OCI-LY3 (cell line): ENCODE measurements at regions not wholly inside any gene's neighbourhood (a gene's known extent, or its start where the extent isn't known, plus 50 kb on each side); places are given as distances from the start of the nearest gene placed in this dataset.

Experiments
- H2AFZ ChIP-seq: fragments of 200-600, 300-600 bp; shearing (Covaris generic); 2 replicates; pipeline ENCODE4 v1.6.0; 2014; ENCODE audit warnings: antibody characterized with exemption, low read depth, low read length
- H3K27ac ChIP-seq: fragments of 200-600, 300-600 bp; sonication (generic); 2 replicates; pipeline ENCODE4 v1.5.1; 2014; ENCODE audit warnings: mild to moderate bottlenecking, low read length, moderate library complexity, mixed read lengths
- H3K27me3 ChIP-seq: fragments of 200-600, 300-600 bp; sonication (generic); 2 replicates; pipeline ENCODE4 v1.6.1; 2014; ENCODE audit warnings: low read depth, low read length, mixed read lengths
- H3K36me3 ChIP-seq: fragments of 200-600, 300-600 bp; sonication (generic); replicated peaks from 2 replicates; pipeline ENCODE3; 2014; ENCODE audit warnings: low read depth, low read length, mixed read lengths
- H3K4me1 ChIP-seq: fragments of 300-600, 200-600 bp; sonication (generic); 2 replicates; pipeline ENCODE4 v1.6.1; 2014; ENCODE audit warnings: low read length, mixed read lengths
- H3K4me2 ChIP-seq: fragments of 200-600, 300-600 bp; sonication (generic); 2 replicates; pipeline ENCODE4 v1.6.1; 2014; ENCODE audit warnings: low read length, mixed read lengths
- H3K4me3 ChIP-seq: fragments of 300-600, 200-600 bp; sonication (generic); 2 replicates; pipeline ENCODE4 v1.5.1; 2014; ENCODE audit warnings: antibody characterized with exemption, mild to moderate bottlenecking, low read length, moderate library complexity
- H3K79me2 ChIP-seq: fragments of 300-600, 200-600 bp; shearing (Covaris generic); 2 replicates; pipeline ENCODE4 v1.6.1; 2014; ENCODE audit warnings: mild to moderate bottlenecking, low read length, mixed read lengths
- H3K9ac ChIP-seq: fragments of 300-600, 200-600 bp; shearing (Covaris generic); 2 replicates; pipeline ENCODE4 v1.6.0; 2014; ENCODE audit warnings: mild to moderate bottlenecking, low read length, moderate library complexity
- H3K9me3 ChIP-seq: fragments of 200-600, 300-600 bp; shearing (Covaris generic); 2 replicates; pipeline ENCODE4 v1.6.1; 2014; ENCODE audit warnings: low read length, mixed read lengths; ENCODE audit not compliant: insufficient read depth
- H4K20me1 ChIP-seq: fragments of 200-600, 300-600 bp; sonication (generic); 2 replicates; pipeline ENCODE4 v1.6.1; 2016; ENCODE audit warnings: low read length, mixed read lengths; ENCODE audit not compliant: insufficient read depth
- EZH2phosphoT487 ChIP-seq: fragments of 200-600 bp; shearing (Covaris generic); IDR thresholded peaks from 2 replicates; pipeline ENCODE4 v1.6.1; 2018; ENCODE audit warnings: antibody characterized with exemption, mixed run types, low read depth
- TF ChIP-seq, protein P1 (sequence below): fragments of 200-600, 300-600 bp; sonication (generic); IDR thresholded peaks from 2 replicates; pipeline ENCODE4 v1.5.1; 2014; ENCODE audit warnings: antibody characterized with exemption, low read length, low read depth

DNA sequence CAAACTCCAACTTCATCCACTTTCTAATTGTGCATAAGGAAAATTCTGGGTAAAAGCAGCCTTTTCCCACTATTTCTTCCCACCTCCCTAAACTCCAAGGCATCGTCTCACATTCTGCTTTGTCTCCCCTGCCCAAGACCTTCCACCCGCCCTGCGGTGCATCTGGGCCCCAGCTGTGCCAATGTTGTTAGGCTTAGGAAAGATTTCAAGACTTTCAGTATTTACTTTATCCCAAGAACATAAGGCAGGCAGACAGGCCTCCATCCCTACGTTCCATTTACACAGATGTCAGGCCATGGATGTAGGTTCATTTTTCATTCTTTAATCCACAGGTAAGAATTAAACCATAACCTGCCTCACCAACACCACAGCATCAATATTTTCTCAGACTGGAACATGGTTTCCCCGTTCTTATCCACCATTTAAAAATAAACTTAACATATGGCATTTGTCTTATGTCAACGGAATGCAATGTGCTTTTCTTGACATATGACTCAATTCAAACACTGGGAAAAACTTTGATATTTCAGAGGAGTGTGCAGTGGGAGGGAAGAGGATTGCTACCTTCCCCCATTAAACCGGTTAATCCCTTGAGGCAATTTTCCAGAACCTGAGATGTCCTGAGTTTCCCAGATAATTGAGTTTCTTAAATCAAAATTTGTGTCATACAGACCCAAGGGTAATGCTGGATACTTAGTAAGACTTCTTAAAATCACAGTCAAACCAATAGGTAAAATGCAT lies 238.0 kb upstream of the LRIG1 start:
- Histone ChIP-seq H3K9ac (no peak overlapping the region), H3K4me3 (no peak overlapping the region), H3K79me2 (no peaks in the 10 kb centered on the region), H3K4me2 (no peak overlapping the region), H3K27me3 (0 out of 2 replicates have a peak, but pooled peaks cover 2% of the 10 kb centered on the region), H3K36me3 (no peaks in the 10 kb centered on the region), H3K27ac (no peak overlapping the region), H3K4me1 (no peaks in the 10 kb centered on the region), H4K20me1 (no peaks in the 10 kb centered on the region), H3K9me3 (no peaks in the 10 kb centered on the region), H2AFZ (no peak overlapping the region)
- TF ChIP-seq, protein P1, sequence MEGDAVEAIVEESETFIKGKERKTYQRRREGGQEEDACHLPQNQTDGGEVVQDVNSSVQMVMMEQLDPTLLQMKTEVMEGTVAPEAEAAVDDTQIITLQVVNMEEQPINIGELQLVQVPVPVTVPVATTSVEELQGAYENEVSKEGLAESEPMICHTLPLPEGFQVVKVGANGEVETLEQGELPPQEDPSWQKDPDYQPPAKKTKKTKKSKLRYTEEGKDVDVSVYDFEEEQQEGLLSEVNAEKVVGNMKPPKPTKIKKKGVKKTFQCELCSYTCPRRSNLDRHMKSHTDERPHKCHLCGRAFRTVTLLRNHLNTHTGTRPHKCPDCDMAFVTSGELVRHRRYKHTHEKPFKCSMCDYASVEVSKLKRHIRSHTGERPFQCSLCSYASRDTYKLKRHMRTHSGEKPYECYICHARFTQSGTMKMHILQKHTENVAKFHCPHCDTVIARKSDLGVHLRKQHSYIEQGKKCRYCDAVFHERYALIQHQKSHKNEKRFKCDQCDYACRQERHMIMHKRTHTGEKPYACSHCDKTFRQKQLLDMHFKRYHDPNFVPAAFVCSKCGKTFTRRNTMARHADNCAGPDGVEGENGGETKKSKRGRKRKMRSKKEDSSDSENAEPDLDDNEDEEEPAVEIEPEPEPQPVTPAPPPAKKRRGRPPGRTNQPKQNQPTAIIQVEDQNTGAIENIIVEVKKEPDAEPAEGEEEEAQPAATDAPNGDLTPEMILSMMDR = no peak
- TF ChIP-seq EZH2phosphoT487 = no peak

DNA sequence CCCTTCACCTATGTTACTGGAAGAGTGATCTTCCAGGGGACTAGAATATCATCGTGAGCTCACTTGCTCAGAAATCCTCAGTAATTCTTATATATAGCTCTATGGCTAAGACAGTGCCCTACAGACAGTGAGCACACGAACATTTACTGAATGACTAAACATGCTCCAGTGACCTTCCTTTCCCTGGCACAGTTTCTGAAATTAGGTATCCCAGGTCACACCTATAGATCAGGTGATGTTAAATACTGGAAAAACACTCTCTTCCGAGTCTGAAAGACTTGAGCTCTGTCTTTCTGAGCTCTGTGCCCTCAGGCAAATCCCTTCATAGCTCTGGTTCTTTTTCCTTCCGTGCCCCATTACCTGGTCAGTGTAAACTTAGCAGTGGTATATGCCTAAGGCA lies 239.4 kb upstream of the LRIG1 start:
- no peak overlapping the region for H3K4me2 ChIP-seq
- H3K36me3 ChIP-seq = no peaks in the 10 kb centered on the region

DNA sequence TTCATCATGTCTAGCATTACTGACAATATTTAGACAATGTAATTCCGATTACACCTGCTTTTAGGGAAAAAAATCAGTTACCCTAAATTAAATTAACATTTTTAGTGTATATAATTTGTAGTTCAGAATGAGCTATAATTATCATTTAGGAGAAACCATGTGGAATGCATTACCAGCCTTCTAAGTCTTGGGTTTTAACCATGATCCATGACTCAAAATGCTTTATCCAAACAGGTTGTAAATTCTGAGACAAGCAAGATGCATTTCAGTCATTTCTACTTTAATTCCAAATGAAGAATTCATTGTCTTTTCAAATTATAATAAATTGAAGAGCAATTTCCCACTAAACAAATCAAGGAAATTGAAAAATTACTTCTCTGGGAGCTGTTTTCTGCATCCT lies 243.7 kb upstream of the LRIG1 start:
- Histone ChIP-seq H3K4me3 (no peak overlapping the region), H2AFZ (no peak overlapping the region), H3K36me3 (no peaks in the 10 kb centered on the region), H3K27ac (no peak overlapping the region), H3K79me2 (no peaks in the 10 kb centered on the region), H3K4me1 (no peaks in the 10 kb centered on the region), H3K9me3 (no peaks in the 10 kb centered on the region), H3K4me2 (no peak overlapping the region), H3K27me3 (no peaks in the 10 kb centered on the region), H3K9ac (no peak overlapping the region), H4K20me1 (no peaks in the 10 kb centered on the region)
- TF ChIP-seq EZH2phosphoT487 = no peak
- TF ChIP-seq, protein P1 = no peak

More for the DNA sequence above, 239.4 kb upstream of the LRIG1 start:
- no peaks in the 10 kb centered on the region for H4K20me1 ChIP-seq
- no peak overlapping the region for H2AFZ ChIP-seq
- H3K9me3 ChIP-seq = no peaks in the 10 kb centered on the region
- H3K9ac ChIP-seq = no peak overlapping the region
- H3K4me1 ChIP-seq = no peaks in the 10 kb centered on the region
- no peaks in the 10 kb centered on the region for H3K79me2 ChIP-seq
- TF ChIP-seq, protein P1 = no peak
- TF ChIP-seq EZH2phosphoT487 = no peak
- no peak overlapping the region for H3K4me3 ChIP-seq
- 0 out of 2 replicates have a peak, but pooled peaks cover 2% of the 10 kb centered on the region for H3K27me3 ChIP-seq
- no peak overlapping the region for H3K27ac ChIP-seq

DNA sequence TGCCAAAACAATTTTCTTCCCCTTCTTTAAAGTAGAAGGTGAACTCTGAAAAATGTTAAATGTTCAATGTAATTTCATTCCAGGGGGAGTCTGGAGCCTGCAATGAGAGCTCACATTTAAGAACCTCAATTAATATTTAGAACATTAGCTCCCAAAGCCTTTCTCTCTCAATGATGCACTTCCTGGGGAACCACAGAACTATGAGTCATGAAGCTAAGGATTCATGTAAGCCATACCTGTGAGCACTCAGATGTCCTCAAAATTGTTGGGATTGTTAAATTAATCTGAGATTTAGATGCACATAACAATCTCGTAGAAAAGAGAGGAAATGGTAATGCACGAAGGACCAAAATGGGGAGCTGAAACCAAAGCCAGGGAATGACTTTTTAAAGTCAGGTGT lies 244.2 kb upstream of the LRIG1 start:
- TF ChIP-seq EZH2phosphoT487 = no peak
- TF ChIP-seq, protein P1 = no peak
- Histone ChIP-seq H3K36me3 (no peaks in the 10 kb centered on the region), H3K9me3 (no peaks in the 10 kb centered on the region), H3K79me2 (no peaks in the 10 kb centered on the region), H3K9ac (no peak overlapping the region), H3K4me2 (no peak overlapping the region), H3K4me1 (no peaks in the 10 kb centered on the region), H4K20me1 (no peaks in the 10 kb centered on the region), H2AFZ (no peak overlapping the region), H3K27me3 (no peaks in the 10 kb centered on the region), H3K4me3 (no peak overlapping the region), H3K27ac (no peak overlapping the region)
